ENCODE measurements at regions not wholly inside any gene's neighbourhood (a gene's known extent, or its start where the extent isn't known, plus 50 kb on each side); places are given as distances from the start of the nearest gene placed in this dataset.
"Not testable (repeated sequence)": the region's sequence is repeated elsewhere in the genome, so short reads cannot be mapped to it uniquely, and the experiment has no call there.

GRCh38 chr12:74018849-74019248 is 518.8 kb upstream of the ATXN7L3B start:
- DNase-seq: no peak

GRCh38 chr12:74021937-74022336 is 515.7 kb upstream of the ATXN7L3B start:
- DNase-seq: peak; percentile 48

- no peak for DNase-seq
These were observed 506.6 kb upstream of the ATXN7L3B start for GRCh38 chr12:74031045-74031444.

- DNase-seq: no peak
These were observed 504.1 kb upstream of the ATXN7L3B start for GRCh38 chr12:74033531-74033930.

GRCh38 chr12:74039138-74039537 is 498.5 kb upstream of the ATXN7L3B start:
- not testable (repeated sequence) for DNase-seq

GRCh38 chr12:74043343-74043742 is 494.3 kb upstream of the ATXN7L3B start:
- DNase-seq: no peak

- no peak for DNase-seq
These were observed 488.3 kb upstream of the ATXN7L3B start for GRCh38 chr12:74049348-74049747.

GRCh38 chr12:74051848-74052247 is 485.8 kb upstream of the ATXN7L3B start:
- DNase-seq: no peak

- DNase-seq: peak; percentile 82
These were observed 471.2 kb upstream of the ATXN7L3B start for GRCh38 chr12:74066476-74066875.

- no peak for DNase-seq
These were observed 466.5 kb upstream of the ATXN7L3B start for GRCh38 chr12:74071182-74071581.

- DNase-seq: no peak
These were observed 460.7 kb upstream of the ATXN7L3B start for GRCh38 chr12:74076918-74077317.

GRCh38 chr12:74105434-74105833 is 432.2 kb upstream of the ATXN7L3B start:
- DNase-seq: no peak

- no peak for DNase-seq
These were observed 428.9 kb upstream of the ATXN7L3B start for GRCh38 chr12:74108729-74109128.

GRCh38 chr12:74111688-74112360 is 425.8 kb upstream of the ATXN7L3B start:
- no peak for DNase-seq

GRCh38 chr12:74119811-74120362 is 417.7 kb upstream of the ATXN7L3B start:
- DNase-seq: no peak

- no peak for DNase-seq
These were observed 417.0 kb upstream of the ATXN7L3B start for GRCh38 chr12:74120644-74121043.

GRCh38 chr12:74129702-74130101 is 407.9 kb upstream of the ATXN7L3B start:
- DNase-seq: no peak

GRCh38 chr12:74144396-74144795 is 393.2 kb upstream of the ATXN7L3B start:
- no peak for DNase-seq

- DNase-seq: no peak
These were observed 392.3 kb upstream of the ATXN7L3B start for GRCh38 chr12:74145328-74145727.

- DNase-seq: no peak
These were observed 388.8 kb upstream of the ATXN7L3B start for GRCh38 chr12:74148849-74149248.

GRCh38 chr12:74152370-74152769 is 385.3 kb upstream of the ATXN7L3B start:
- no peak for DNase-seq

- no peak for DNase-seq
These were observed 371.5 kb upstream of the ATXN7L3B start for GRCh38 chr12:74166096-74166495.

- no peak for DNase-seq
These were observed 368.0 kb upstream of the ATXN7L3B start for GRCh38 chr12:74169607-74170006.

GRCh38 chr12:74170645-74171477 is 366.8 kb upstream of the ATXN7L3B start:
- DNase-seq: peak; percentile 81
